ENCODE measurements at regions not wholly inside any gene's neighbourhood (a gene's known extent, or its start where the extent isn't known, plus 50 kb on each side); places are given as distances from the start of the nearest gene placed in this dataset.
A peak's percentile ranks its signal among the peaks of the same experiment; 100 is the strongest.

DNA sequence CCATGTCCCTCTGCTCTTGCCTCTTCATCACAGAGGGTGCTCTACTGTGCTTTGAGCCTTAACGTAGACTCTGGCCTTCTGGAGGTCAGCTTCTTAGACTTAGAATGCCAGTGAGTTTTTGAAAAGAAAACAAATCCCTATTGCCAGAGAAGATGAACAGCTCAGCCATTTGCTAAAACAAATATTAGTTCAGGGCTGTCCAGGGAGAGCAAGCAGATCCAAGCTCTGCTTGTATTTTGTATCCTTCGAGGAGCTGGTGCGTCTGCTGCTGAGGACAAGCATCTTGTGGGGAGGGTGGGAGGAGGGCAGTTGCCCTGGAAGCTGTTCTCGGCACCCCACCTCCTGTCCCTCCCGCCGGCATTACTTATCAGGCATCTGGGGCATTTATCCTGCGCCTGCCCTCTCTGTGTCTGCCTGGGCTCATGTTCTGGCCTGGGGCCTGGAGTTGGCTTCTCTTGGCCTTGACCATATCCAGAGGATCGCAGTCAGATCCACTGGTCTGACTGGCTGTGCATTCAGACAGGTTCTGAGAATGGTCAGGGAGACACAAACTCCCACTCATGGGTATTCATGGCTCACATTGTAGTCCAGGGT is 173.1 kb upstream of the NLRP1 start:
- DNase-seq (ENCODE audit: low spot score) (no peak), ATAC-seq (no peak)
- Histone ChIP-seq H3K4me3 (no peak overlapping the region), H2AFZ (no peak overlapping the region), H3K79me2 (replicated peaks; ENCODE audit: insufficient read depth) (no peaks in the 10 kb centered on the region), H3F3A (replicated peaks; ENCODE audit: low read depth) (no peaks in the 10 kb centered on the region), H3K27me3 (ENCODE audit: insufficient read depth) (no peaks in the 10 kb centered on the region), H3K27ac (ENCODE audit: low read depth) (no peak overlapping the region), H3K36me3 (ENCODE audit: insufficient read depth) (no peaks in the 10 kb centered on the region), H3K9me2 (ENCODE audit: insufficient read depth) (peaks cover 5% of the 10 kb centered on the region; the same call in 1 of the 2 replicates), H4K20me1 (replicated peaks; ENCODE audit: insufficient read depth) (no peaks in the 10 kb centered on the region), H3K4me1 (ENCODE audit: insufficient read depth) (no peaks in the 10 kb centered on the region), H3K4me2 (no peak overlapping the region)
- H3K27ac Mint-ChIP-seq = no peak overlapping the region
- H3K36me3 Mint-ChIP-seq (ENCODE audit: low read depth) = no peaks in the 10 kb centered on the region
- TF ChIP-seq EZH2phosphoT487 (IDR thresholded peaks at IDR 0.05; ENCODE audit: unreplicated experiment) = no peak
- TF ChIP-seq, protein P1, sequence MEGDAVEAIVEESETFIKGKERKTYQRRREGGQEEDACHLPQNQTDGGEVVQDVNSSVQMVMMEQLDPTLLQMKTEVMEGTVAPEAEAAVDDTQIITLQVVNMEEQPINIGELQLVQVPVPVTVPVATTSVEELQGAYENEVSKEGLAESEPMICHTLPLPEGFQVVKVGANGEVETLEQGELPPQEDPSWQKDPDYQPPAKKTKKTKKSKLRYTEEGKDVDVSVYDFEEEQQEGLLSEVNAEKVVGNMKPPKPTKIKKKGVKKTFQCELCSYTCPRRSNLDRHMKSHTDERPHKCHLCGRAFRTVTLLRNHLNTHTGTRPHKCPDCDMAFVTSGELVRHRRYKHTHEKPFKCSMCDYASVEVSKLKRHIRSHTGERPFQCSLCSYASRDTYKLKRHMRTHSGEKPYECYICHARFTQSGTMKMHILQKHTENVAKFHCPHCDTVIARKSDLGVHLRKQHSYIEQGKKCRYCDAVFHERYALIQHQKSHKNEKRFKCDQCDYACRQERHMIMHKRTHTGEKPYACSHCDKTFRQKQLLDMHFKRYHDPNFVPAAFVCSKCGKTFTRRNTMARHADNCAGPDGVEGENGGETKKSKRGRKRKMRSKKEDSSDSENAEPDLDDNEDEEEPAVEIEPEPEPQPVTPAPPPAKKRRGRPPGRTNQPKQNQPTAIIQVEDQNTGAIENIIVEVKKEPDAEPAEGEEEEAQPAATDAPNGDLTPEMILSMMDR (conservative IDR thresholded peaks at IDR 0.05; ENCODE audit: low read depth in 2 of 2) = no peak
- TF ChIP-seq, protein P2, sequence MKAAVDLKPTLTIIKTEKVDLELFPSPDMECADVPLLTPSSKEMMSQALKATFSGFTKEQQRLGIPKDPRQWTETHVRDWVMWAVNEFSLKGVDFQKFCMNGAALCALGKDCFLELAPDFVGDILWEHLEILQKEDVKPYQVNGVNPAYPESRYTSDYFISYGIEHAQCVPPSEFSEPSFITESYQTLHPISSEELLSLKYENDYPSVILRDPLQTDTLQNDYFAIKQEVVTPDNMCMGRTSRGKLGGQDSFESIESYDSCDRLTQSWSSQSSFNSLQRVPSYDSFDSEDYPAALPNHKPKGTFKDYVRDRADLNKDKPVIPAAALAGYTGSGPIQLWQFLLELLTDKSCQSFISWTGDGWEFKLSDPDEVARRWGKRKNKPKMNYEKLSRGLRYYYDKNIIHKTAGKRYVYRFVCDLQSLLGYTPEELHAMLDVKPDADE (IDR thresholded peaks at IDR 0.05) = no peak
- TF ChIP-seq, protein P3, sequence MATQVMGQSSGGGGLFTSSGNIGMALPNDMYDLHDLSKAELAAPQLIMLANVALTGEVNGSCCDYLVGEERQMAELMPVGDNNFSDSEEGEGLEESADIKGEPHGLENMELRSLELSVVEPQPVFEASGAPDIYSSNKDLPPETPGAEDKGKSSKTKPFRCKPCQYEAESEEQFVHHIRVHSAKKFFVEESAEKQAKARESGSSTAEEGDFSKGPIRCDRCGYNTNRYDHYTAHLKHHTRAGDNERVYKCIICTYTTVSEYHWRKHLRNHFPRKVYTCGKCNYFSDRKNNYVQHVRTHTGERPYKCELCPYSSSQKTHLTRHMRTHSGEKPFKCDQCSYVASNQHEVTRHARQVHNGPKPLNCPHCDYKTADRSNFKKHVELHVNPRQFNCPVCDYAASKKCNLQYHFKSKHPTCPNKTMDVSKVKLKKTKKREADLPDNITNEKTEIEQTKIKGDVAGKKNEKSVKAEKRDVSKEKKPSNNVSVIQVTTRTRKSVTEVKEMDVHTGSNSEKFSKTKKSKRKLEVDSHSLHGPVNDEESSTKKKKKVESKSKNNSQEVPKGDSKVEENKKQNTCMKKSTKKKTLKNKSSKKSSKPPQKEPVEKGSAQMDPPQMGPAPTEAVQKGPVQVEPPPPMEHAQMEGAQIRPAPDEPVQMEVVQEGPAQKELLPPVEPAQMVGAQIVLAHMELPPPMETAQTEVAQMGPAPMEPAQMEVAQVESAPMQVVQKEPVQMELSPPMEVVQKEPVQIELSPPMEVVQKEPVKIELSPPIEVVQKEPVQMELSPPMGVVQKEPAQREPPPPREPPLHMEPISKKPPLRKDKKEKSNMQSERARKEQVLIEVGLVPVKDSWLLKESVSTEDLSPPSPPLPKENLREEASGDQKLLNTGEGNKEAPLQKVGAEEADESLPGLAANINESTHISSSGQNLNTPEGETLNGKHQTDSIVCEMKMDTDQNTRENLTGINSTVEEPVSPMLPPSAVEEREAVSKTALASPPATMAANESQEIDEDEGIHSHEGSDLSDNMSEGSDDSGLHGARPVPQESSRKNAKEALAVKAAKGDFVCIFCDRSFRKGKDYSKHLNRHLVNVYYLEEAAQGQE (IDR thresholded peaks at IDR 0.05; ENCODE audit: unreplicated experiment) = no peak
- TF ChIP-seq STAT1 (IDR thresholded peaks at IDR 0.05; ENCODE audit: unreplicated experiment) = no peak
- no peak overlapping the region for H3K4me3 Mint-ChIP-seq
- no peaks in the 10 kb centered on the region for H3K9me3 Mint-ChIP-seq
- no peaks in the 10 kb centered on the region; the same call in 2 of the 3 replicates for H3K4me1 Mint-ChIP-seq
- H3K27me3 Mint-ChIP-seq (ENCODE audit: insufficient read depth, low read depth, poor library complexity) = no peaks in the 10 kb centered on the region

DNA sequence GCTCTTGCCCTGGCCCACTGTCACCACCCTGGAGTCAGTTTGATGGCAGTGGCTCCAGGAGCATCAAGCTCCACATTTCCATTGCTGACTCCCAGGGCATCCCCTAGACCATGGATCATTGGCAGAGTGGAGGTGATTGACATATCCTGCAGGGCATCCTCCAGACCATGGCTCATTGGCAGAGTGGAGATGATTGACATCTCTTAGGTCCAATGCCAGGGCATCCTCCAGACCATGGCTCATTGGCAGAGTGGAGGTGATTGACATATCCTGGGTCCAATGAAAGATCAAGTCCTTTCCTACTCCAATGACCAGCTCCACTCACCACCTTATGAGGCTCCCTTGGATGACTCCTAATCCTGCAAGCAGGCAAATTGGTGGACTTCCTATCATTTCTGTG is 174.3 kb upstream of the NLRP1 start:
- DNase-seq (ENCODE audit: low spot score) (peak; percentile 86), ATAC-seq (peak; percentile 94)
- Histone ChIP-seq H3K36me3 (ENCODE audit: insufficient read depth) (no peaks in the 10 kb centered on the region), H3K4me1 (ENCODE audit: insufficient read depth) (no peaks in the 10 kb centered on the region), H3K79me2 (replicated peaks; ENCODE audit: insufficient read depth) (no peaks in the 10 kb centered on the region), H3K27ac (ENCODE audit: low read depth) (no peak overlapping the region), H4K20me1 (replicated peaks; ENCODE audit: insufficient read depth) (no peaks in the 10 kb centered on the region), H3K9me2 (ENCODE audit: insufficient read depth) (peaks cover 5% of the 10 kb centered on the region; the same call in 1 of the 2 replicates), H3K4me2 (no peak overlapping the region), H2AFZ (no peak overlapping the region), H3K27me3 (ENCODE audit: insufficient read depth) (no peaks in the 10 kb centered on the region), H3K4me3 (no peak overlapping the region), H3F3A (replicated peaks; ENCODE audit: low read depth) (no peaks in the 10 kb centered on the region)
- no peaks in the 10 kb centered on the region for H3K36me3 Mint-ChIP-seq (ENCODE audit: low read depth)
- no peak overlapping the region for H3K4me3 Mint-ChIP-seq
- H3K4me1 Mint-ChIP-seq = no peaks in the 10 kb centered on the region; the same call in 2 of the 3 replicates
- H3K9me3 Mint-ChIP-seq = no peaks in the 10 kb centered on the region; the same call in 2 of the 3 replicates
- no peak overlapping the region for H3K27ac Mint-ChIP-seq
- no peaks in the 10 kb centered on the region for H3K27me3 Mint-ChIP-seq (ENCODE audit: insufficient read depth, low read depth, poor library complexity)
- no peak for TF ChIP-seq POLR2AphosphoS5 (IDR thresholded peaks at IDR 0.05; ENCODE audit: low read depth)
- TF ChIP-seq NANOG (IDR thresholded peaks at IDR 0.05; ENCODE audit: borderline replicate concordance) = no peak
- TF ChIP-seq, protein P4, sequence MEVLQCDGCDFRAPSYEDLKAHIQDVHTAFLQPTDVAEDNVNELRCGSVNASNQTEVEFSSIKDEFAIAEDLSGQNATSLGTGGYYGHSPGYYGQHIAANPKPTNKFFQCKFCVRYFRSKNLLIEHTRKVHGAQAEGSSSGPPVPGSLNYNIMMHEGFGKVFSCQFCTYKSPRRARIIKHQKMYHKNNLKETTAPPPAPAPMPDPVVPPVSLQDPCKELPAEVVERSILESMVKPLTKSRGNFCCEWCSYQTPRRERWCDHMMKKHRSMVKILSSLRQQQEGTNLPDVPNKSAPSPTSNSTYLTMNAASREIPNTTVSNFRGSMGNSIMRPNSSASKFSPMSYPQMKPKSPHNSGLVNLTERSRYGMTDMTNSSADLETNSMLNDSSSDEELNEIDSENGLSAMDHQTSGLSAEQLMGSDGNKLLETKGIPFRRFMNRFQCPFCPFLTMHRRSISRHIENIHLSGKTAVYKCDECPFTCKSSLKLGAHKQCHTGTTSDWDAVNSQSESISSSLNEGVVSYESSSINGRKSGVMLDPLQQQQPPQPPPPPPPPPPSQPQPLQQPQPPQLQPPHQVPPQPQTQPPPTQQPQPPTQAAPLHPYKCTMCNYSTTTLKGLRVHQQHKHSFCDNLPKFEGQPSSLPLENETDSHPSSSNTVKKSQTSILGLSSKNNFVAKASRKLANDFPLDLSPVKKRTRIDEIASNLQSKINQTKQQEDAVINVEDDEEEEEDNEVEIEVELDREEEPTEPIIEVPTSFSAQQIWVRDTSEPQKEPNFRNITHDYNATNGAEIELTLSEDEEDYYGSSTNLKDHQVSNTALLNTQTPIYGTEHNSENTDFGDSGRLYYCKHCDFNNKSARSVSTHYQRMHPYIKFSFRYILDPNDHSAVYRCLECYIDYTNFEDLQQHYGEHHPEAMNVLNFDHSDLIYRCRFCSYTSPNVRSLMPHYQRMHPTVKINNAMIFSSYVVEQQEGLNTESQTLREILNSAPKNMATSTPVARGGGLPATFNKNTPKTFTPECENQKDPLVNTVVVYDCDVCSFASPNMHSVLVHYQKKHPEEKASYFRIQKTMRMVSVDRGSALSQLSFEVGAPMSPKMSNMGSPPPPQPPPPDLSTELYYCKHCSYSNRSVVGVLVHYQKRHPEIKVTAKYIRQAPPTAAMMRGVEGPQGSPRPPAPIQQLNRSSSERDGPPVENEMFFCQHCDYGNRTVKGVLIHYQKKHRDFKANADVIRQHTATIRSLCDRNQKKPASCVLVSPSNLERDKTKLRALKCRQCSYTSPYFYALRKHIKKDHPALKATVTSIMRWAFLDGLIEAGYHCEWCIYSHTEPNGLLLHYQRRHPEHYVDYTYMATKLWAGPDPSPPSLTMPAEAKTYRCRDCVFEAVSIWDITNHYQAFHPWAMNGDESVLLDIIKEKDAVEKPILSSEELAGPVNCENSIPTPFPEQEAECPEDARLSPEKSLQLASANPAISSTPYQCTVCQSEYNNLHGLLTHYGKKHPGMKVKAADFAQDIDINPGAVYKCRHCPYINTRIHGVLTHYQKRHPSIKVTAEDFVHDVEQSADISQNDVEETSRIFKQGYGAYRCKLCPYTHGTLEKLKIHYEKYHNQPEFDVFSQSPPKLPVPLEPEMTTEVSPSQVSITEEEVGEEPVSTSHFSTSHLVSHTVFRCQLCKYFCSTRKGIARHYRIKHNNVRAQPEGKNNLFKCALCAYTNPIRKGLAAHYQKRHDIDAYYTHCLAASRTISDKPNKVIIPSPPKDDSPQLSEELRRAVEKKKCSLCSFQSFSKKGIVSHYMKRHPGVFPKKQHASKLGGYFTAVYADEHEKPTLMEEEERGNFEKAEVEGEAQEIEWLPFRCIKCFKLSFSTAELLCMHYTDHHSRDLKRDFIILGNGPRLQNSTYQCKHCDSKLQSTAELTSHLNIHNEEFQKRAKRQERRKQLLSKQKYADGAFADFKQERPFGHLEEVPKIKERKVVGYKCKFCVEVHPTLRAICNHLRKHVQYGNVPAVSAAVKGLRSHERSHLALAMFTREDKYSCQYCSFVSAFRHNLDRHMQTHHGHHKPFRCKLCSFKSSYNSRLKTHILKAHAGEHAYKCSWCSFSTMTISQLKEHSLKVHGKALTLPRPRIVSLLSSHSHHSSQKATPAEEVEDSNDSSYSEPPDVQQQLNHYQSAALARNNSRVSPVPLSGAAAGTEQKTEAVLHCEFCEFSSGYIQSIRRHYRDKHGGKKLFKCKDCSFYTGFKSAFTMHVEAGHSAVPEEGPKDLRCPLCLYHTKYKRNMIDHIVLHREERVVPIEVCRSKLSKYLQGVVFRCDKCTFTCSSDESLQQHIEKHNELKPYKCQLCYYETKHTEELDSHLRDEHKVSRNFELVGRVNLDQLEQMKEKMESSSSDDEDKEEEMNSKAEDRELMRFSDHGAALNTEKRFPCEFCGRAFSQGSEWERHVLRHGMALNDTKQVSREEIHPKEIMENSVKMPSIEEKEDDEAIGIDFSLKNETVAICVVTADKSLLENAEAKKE (CRISPR knock-in tag; IDR thresholded peaks at IDR 0.05) = no peak
- TF ChIP-seq EZH2 (IDR thresholded peaks at IDR 0.05; ENCODE audit: low read depth, unreplicated experiment) = no peak
- no peak for TF ChIP-seq EZH2phosphoT487 (IDR thresholded peaks at IDR 0.05; ENCODE audit: unreplicated experiment)
